ENCODE measurements at regions not wholly inside any gene's neighbourhood (a gene's known extent, or its start where the extent isn't known, plus 50 kb on each side); places are given as distances from the start of the nearest gene placed in this dataset.

- Histone ChIP-seq H3K27me3 (ENCODE audit: insufficient read depth, low read length) (no peaks in the 10 kb centered on the region), H3K4me2 (ENCODE audit: low read length) (peak overlapping the region; percentile 88), H3K79me2 (ENCODE audit: insufficient read depth, low read length) (no peaks in the 10 kb centered on the region), H3K9me3 (ENCODE audit: insufficient read depth, low read depth, low read length) (no peaks in the 10 kb centered on the region), H4K20me1 (ENCODE audit: insufficient read depth, low read length) (no peaks in the 10 kb centered on the region), H3K9ac (ENCODE audit: low read length) (peak overlapping the region; percentile 64), H3K4me1 (ENCODE audit: insufficient read depth, low read length) (peaks cover 13% of the 10 kb centered on the region), H3K4me3 (ENCODE audit: insufficient read depth, low read depth, low read length) (peak overlapping the region; percentile 59), H3K36me3 (ENCODE audit: insufficient read depth, low read length) (no peaks in the 10 kb centered on the region), H2AFZ (ENCODE audit: low read depth, low read length) (peak overlapping the region; percentile 96), H3K27ac (ENCODE audit: low read depth, low read length) (no peak overlapping the region)
- Mint-ChIP-seq H3K9me3 (ENCODE audit: unreplicated experiment) (peaks cover 7% of the 10 kb centered on the region), H3K4me3 (ENCODE audit: unreplicated experiment) (no peak overlapping the region), H3K36me3 (ENCODE audit: low read depth, unreplicated experiment) (no peaks in the 10 kb centered on the region), H3K4me1 (ENCODE audit: low read depth, unreplicated experiment) (peaks cover 16% of the 10 kb centered on the region), H3K27me3 (ENCODE audit: low read depth, unreplicated experiment) (no peaks in the 10 kb centered on the region), H3K27ac (ENCODE audit: unreplicated experiment) (no peak overlapping the region)
- TF ChIP-seq CTCF (IDR thresholded peaks at IDR 0.05; ENCODE audit: insufficient read depth, low read depth, low read length) (no peak), EZH2 (IDR thresholded peaks at IDR 0.05; ENCODE audit: insufficient read depth, low read length) (no peak)
- FAIRE-seq (no peak), DNase-seq (ENCODE audit: low read depth) (peak; percentile 71)
These were observed 110.7 kb downstream of the BTG1 start for GRCh38 chr12:92034858-92035401.

GRCh38 chr12:92034083-92034482, 111.6 kb downstream of the BTG1 start:
- H3K79me2 ChIP-seq (ENCODE audit: insufficient read depth, low read length) = no peaks in the 10 kb centered on the region
- H3K4me2 ChIP-seq (ENCODE audit: low read length) = no peak overlapping the region
- Mint-ChIP-seq H3K4me3 (ENCODE audit: unreplicated experiment) (no peak overlapping the region), H3K9me3 (ENCODE audit: unreplicated experiment) (peaks cover 7% of the 10 kb centered on the region), H3K27me3 (ENCODE audit: low read depth, unreplicated experiment) (no peaks in the 10 kb centered on the region), H3K36me3 (ENCODE audit: low read depth, unreplicated experiment) (no peaks in the 10 kb centered on the region), H3K27ac (ENCODE audit: unreplicated experiment) (no peak overlapping the region), H3K4me1 (ENCODE audit: low read depth, unreplicated experiment) (peaks cover 16% of the 10 kb centered on the region)
- no peaks in the 10 kb centered on the region for H3K9me3 ChIP-seq (ENCODE audit: insufficient read depth, low read depth, low read length)
- TF ChIP-seq CTCF (IDR thresholded peaks at IDR 0.05; ENCODE audit: insufficient read depth, low read depth, low read length) = no peak
- TF ChIP-seq EZH2 (IDR thresholded peaks at IDR 0.05; ENCODE audit: insufficient read depth, low read length) = no peak
- no peak overlapping the region for H2AFZ ChIP-seq (ENCODE audit: low read depth, low read length)
- H3K4me1 ChIP-seq (ENCODE audit: insufficient read depth, low read length) = peaks cover 13% of the 10 kb centered on the region
- no peak for FAIRE-seq
- H3K27me3 ChIP-seq (ENCODE audit: insufficient read depth, low read length) = no peaks in the 10 kb centered on the region
- no peak overlapping the region for H3K9ac ChIP-seq (ENCODE audit: low read length)
- DNase-seq (ENCODE audit: low read depth) = no peak
- no peak overlapping the region for H3K4me3 ChIP-seq (ENCODE audit: insufficient read depth, low read depth, low read length)
- H4K20me1 ChIP-seq (ENCODE audit: insufficient read depth, low read length) = no peaks in the 10 kb centered on the region
- H3K36me3 ChIP-seq (ENCODE audit: insufficient read depth, low read length) = no peaks in the 10 kb centered on the region
- no peak overlapping the region for H3K27ac ChIP-seq (ENCODE audit: low read depth, low read length)

- Histone ChIP-seq H4K20me1 (ENCODE audit: insufficient read depth, low read length) (no peaks in the 10 kb centered on the region), H3K9me3 (ENCODE audit: insufficient read depth, low read depth, low read length) (no peaks in the 10 kb centered on the region), H3K27ac (ENCODE audit: low read depth, low read length) (no peak overlapping the region), H3K9ac (ENCODE audit: low read length) (no peak overlapping the region), H3K79me2 (ENCODE audit: insufficient read depth, low read length) (no peaks in the 10 kb centered on the region), H2AFZ (ENCODE audit: low read depth, low read length) (no peak overlapping the region), H3K27me3 (ENCODE audit: insufficient read depth, low read length) (no peaks in the 10 kb centered on the region), H3K4me2 (ENCODE audit: low read length) (no peak overlapping the region), H3K36me3 (ENCODE audit: insufficient read depth, low read length) (no peaks in the 10 kb centered on the region), H3K4me3 (ENCODE audit: insufficient read depth, low read depth, low read length) (no peak overlapping the region), H3K4me1 (ENCODE audit: insufficient read depth, low read length) (peaks cover 17% of the 10 kb centered on the region)
- no peak overlapping the region for H3K4me3 Mint-ChIP-seq (ENCODE audit: unreplicated experiment)
- H3K9me3 Mint-ChIP-seq (ENCODE audit: unreplicated experiment) = peaks cover 7% of the 10 kb centered on the region
- TF ChIP-seq EZH2 (IDR thresholded peaks at IDR 0.05; ENCODE audit: insufficient read depth, low read length) = no peak
- TF ChIP-seq CTCF (IDR thresholded peaks at IDR 0.05; ENCODE audit: insufficient read depth, low read depth, low read length) = no peak
- H3K27me3 Mint-ChIP-seq (ENCODE audit: low read depth, unreplicated experiment) = no peaks in the 10 kb centered on the region
- peaks cover 18% of the 10 kb centered on the region for H3K4me1 Mint-ChIP-seq (ENCODE audit: low read depth, unreplicated experiment)
- no peak overlapping the region for H3K27ac Mint-ChIP-seq (ENCODE audit: unreplicated experiment)
- FAIRE-seq = no peak
- DNase-seq (ENCODE audit: low read depth) = no peak
- no peaks in the 10 kb centered on the region for H3K36me3 Mint-ChIP-seq (ENCODE audit: low read depth, unreplicated experiment)
These were observed 112.7 kb downstream of the BTG1 start for GRCh38 chr12:92032965-92033364.
